IPS DF 4.7 (cell line): ENCODE measurements at regions not wholly inside any gene's neighbourhood (a gene's known extent, or its start where the extent isn't known, plus 50 kb on each side); places are given as distances from the start of the nearest gene placed in this dataset.
"Not testable (repeated sequence)": the region's sequence is repeated elsewhere in the genome, so short reads cannot be mapped to it uniquely, and the experiment has no call there.

Experiments used
- DNase-seq: peaks from one replicate; pipeline ENCODE4 v3.0.0-alpha.2; 2013; ENCODE audit warnings: low spot score; ENCODE audit errors: extremely low read depth

DNA sequence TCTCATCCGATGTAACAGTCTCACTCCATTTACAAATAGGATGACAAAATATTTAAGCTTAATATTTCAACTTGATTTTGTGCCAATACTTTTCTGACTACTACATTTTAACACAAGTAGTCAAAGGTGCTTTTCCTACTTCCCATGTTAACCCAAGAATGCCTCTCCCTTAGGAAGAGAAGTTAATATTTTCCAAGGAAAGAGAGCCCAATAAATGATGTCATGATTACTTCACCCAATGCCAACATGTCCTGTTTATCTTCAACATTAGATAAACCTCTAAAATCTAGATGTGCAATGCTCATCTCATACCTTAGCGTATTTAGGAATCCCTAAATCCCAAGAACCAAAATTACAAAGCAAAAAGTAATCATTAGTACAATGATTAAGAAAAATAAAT, 156.7 kb upstream of the TENT5A start:
- DNase-seq = no peak

GRCh38 chr6:81906709-81907204, 154.3 kb upstream of the TENT5A start:
- no peak for DNase-seq

DNA sequence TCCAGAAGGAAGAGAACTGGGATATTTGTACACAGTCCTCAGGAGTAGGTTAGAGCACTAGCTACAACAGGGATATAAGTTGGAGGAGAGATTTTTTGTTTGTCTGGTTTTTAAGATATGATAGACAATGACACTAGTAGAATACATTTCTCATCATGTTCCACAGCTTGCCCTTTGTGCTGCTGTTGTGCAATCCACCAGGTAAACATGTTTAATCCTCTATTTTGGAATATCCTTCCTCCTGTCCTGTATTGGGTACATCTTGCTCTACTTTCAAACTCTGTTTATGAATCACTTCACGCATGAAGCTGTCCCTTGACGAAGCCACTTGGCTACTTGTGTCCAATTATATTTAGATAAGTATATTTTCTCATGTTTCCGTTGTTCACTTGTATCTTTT, 153.6 kb upstream of the TENT5A start:
- DNase-seq = no peak

DNA sequence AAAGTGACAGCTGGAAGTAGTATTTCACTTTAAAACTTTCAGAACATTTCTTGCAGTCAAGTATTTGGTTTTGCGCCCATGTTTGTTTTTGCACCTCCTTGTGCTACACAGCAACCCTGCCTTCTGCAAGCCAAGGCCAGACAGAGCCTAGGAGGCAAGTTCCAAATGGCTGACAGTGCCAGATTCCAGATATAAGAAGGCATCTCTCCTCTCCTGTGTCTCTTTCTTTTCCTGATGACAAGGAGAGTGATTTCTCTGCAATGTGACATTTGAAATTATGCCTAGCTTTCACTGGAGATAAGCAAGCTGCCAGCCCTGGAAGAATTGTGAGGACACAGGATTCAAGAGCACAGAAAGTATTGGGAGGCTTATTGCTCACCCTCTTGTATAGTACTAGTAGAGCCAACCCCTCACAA, 149.1 kb upstream of the TENT5A start:
- DNase-seq = no peak

- DNase-seq = no peak
Measured at GRCh38 chr6:81900616-81901015, 148.1 kb upstream of the TENT5A start.

DNA sequence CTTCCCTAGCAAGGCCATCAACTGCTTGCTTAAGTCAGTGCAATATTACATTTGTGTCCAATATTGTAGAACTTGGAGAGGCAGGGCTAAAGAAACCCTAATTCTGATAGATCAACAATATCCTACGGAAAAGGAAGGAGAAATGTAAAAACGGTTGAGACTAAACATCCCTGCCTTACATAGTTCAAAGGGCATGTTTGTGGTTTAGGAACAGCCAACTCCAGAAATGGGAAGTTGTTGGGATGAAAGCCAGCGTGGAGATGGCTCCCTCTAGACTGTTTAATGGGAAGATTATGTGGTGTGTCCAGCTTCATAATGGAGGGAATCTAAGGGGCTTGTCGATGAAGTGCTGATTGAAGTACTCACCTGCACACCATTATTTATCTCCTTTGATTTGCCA, 145.3 kb upstream of the TENT5A start:
- DNase-seq = no peak

GRCh38 chr6:81896525-81897503, 144.3 kb upstream of the TENT5A start:
- no peak for DNase-seq

DNA sequence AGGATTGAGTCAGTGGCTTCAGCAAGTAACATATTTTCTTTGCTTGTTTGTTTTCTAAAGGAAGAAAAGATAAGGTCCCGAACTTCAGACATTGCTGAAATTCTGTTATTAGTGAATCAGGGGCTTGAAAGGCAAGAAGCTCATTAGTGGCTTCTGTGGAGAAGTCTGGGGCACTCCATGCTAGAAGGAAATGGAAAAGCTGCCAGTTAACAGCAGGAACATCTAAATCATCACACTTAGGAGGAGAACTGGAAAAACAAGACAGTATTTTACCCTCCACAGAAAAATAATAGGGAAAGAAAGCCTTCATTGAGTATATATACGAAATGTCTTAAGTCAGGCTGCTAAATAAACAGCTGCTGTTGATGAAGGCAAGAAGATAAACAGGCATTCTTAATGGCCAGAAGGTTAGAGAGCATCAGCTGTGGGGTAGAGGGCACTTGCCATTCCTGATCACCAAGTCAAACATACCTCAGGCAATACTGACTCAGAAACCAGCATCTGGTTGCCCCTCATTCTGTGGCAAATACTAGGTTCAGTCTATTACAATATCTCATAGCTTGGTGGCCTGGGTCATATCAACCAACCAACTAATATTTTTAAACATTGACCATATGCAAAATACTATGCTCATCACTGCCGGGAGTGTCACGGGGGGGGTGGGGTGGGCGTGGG, 143.2 kb upstream of the TENT5A start:
- no peak for DNase-seq

DNA sequence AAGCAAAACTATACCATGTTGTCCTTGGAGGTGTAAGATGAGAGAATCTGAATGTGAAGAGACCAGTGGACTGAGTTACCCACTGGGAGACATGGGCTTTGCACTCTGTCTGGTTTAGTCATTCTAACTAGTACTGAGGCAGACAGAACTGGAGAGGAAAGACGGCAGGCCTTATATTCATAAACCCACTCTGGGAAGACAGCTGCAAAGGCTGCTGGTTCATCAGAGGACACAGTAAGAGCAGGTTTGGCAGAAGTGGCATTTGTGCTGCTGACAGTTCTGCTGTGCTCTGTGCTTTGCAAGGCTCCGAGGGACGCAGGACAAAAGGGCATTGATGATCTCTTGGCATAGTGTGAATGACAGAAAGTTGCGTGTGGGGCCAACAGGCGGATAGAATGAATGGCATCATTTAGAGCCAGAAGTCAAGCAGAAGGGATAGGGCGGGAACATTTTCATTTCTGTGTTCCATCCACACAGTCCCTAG, 142.3 kb upstream of the TENT5A start:
- no peak for DNase-seq

- no peak for DNase-seq
Measured at GRCh38 chr6:81894306-81894705, 141.8 kb upstream of the TENT5A start.

GRCh38 chr6:81892891-81893290, 140.4 kb upstream of the TENT5A start:
- no peak for DNase-seq

- DNase-seq = no peak
Measured at GRCh38 chr6:81891874-81892273, 139.4 kb upstream of the TENT5A start.

GRCh38 chr6:81890846-81891245, 138.4 kb upstream of the TENT5A start:
- no peak for DNase-seq

- no peak for DNase-seq
Measured at GRCh38 chr6:81889377-81890053, 137.0 kb upstream of the TENT5A start.

- DNase-seq = not testable (repeated sequence)
Measured at GRCh38 chr6:81886909-81887308, 134.4 kb upstream of the TENT5A start.

DNA sequence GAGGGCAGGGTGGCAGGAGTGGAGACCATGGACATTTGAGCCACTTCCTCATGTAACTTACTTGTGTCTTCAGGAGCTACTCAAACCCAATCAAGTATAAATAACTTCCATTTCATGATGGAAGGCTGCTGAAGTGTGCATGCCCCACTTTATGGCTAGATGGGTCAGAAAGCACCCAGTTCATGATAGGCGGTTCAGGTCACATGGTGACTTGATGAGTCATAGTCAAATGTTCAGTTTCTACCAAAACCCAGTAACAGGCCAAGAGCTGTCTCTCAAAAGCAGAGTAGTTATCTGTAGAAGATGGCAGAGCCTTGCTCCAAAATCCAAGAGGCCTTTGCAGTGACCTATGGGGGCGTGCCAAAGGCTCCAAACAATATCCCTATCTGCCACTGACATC, 133.7 kb upstream of the TENT5A start:
- no peak for DNase-seq

DNA sequence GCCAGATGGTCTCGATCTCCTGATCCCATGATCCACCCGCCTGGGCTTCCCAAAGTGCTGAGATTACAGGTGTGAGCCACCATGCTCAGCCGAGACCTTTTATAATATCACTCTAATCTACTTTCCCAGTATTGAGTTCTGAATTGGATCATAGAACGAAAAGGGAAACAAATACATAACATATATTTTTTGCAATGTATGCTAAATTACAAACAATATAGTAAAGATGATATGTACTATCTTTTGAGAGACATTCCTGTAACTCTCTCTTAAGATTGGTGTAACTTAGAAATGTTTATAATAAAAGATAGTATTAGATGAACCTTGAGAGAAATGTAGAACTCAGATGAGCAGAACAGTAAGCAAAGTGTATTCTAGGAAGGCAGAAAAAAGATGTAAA, 129.2 kb upstream of the TENT5A start:
- DNase-seq = no peak

- DNase-seq = no peak
Measured at GRCh38 chr6:81878479-81878878, 126.0 kb upstream of the TENT5A start.

DNA sequence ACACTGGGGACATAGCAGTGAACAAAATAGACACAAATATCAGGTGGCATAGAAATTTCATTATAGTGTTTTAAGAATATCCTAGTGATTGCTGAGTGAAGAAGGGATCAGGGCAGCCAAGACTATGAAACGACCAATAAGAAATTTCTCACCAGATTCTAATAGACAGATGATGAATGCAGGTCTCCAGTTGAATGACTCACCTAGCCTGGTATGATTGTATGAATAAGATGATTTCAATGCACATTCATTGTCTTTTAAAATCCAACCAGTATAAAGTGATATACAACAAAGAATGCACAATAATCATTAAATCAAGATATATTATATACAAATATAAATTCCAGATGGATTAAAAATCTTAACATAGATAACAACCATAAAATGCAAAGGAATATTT, 124.5 kb upstream of the TENT5A start:
- no peak for DNase-seq

DNA sequence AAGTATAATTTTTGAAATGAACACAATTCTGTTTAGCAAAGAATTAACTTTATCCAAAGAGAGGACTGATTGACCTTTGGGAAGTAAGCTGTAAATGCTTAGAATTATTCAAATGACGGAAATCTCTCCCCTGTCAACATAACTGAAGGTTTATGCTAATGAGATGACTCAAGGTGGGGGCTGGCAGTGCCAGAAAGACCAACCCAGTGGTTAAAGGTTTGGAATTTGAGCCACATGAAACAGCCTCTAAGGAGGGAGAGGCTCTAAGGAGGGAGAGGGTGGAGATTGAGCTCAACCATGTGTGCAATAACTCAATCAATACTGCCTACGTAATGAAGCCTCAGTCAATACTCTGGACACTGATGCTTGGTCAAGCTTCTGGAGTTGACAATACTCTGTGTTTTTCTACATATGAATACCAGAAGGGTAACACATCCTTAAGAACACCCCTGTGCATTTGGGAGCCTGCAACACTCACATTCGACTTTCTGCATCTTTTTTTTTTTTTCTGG, 123.4 kb upstream of the TENT5A start:
- no peak for DNase-seq

- not testable (repeated sequence) for DNase-seq
Measured at GRCh38 chr6:81869749-81870508, 117.4 kb upstream of the TENT5A start.
